HG03175 (cell line): ENCODE measurements at regions not wholly inside any gene's neighbourhood (a gene's known extent, or its start where the extent isn't known, plus 50 kb on each side); places are given as distances from the start of the nearest gene placed in this dataset.

Experiments used
- ATAC-seq: cut with Tn5 transposase; IDR thresholded peaks from one replicate; pipeline ENCODE4 v1.9.1; 2021; ENCODE audit warnings: mild to moderate bottlenecking, moderate library complexity; ENCODE audit not compliant: unreplicated experiment

- no peak for ATAC-seq
These were observed 315.6 kb upstream of the CDH9 start for GRCh38 chr5:27353970-27354369.

DNA sequence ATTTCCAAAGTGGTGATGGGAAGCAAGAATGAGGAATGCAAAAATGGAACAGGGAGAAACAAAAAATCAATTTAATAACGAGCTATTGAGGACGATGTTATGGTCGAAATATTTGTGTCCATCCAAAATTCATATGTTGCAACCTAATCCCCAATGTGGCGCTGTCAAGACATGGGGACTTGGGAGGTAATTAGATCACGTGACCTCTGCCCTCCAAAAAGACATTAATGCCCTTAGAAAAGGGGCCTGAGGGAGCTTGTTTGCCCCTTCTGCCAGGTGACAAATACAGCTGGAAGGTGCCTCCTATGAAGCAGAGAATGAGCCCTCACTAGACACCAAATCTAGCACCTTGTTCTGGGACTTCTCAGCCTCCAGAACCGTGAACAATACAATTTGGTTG is 315.2 kb upstream of the CDH9 start:
- no peak for ATAC-seq

GRCh38 chr5:27341342-27341741 is 303.0 kb upstream of the CDH9 start:
- ATAC-seq = no peak

- ATAC-seq = no peak
These were observed 298.4 kb upstream of the CDH9 start for GRCh38 chr5:27336817-27337216.

GRCh38 chr5:27328480-27328879 is 290.1 kb upstream of the CDH9 start:
- ATAC-seq = no peak

DNA sequence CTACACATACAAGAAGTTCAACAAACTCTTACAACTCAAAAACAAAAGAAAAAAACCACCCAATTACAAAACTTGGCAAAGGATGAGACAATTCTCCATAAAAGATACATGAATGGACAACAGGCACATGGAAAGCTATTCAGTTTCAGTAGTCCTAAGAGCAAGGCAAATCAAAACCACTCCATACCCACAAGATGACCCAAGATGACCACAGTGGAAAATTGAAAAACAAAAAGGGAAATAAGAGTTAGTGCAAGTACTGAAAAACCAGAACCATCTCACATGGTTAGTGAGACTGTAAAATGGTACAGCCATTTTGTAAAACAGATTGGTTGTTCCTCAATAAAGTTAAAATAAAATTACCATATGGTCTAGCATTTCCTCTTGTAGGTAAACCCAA is 287.1 kb upstream of the CDH9 start:
- no peak for ATAC-seq

- ATAC-seq = no peak
These were observed 280.3 kb upstream of the CDH9 start for GRCh38 chr5:27318701-27319100.

GRCh38 chr5:27316271-27316650 is 277.9 kb upstream of the CDH9 start:
- ATAC-seq = no peak

DNA sequence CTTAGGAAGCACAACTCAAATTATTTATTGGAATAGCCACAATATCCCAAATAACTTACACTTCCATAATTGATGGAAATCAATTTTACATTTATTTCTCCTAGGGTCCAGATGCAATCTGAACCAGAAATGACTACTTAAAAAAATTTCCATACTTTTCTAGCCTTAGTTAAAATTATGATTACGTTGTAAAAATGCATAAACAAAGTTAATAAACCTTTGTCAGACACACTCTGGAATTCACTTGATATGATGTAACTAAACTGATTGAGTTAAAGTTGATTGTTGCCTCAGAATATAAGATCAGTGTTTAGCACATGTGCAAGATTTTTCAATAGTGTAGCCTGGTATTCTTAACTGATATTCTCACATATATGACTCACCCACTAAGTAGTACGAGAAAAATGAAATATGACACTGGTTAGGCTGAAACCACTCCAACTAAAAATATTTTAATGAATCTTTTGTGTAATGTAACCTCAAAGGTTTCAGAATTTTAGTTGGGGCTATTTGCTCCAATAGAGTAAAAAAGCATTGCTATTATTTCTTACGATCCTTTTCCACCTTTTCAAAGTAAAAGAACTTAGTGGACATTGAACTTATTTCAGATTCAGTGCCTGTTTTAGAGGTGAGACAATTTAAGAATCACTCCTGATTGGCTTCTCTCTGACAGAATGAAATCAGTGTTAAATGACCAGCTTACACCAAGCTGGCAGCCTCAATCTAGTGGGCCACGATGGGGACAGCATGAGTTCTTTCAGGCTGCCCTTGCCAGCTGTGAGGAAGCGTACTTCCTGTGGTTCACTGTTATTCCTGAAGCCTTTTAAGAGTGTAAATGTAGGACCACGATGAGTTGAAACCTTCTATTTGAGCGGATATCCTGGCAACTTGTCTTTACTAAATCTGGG is 277.2 kb upstream of the CDH9 start:
- no peak for ATAC-seq

GRCh38 chr5:27313549-27313948 is 275.2 kb upstream of the CDH9 start:
- no peak for ATAC-seq

GRCh38 chr5:27312291-27312893 is 274.0 kb upstream of the CDH9 start:
- no peak for ATAC-seq

GRCh38 chr5:27311544-27311943 is 273.2 kb upstream of the CDH9 start:
- no peak for ATAC-seq

GRCh38 chr5:27308153-27308552 is 269.8 kb upstream of the CDH9 start:
- ATAC-seq = no peak

GRCh38 chr5:27290172-27290571 is 251.8 kb upstream of the CDH9 start:
- ATAC-seq = no peak

DNA sequence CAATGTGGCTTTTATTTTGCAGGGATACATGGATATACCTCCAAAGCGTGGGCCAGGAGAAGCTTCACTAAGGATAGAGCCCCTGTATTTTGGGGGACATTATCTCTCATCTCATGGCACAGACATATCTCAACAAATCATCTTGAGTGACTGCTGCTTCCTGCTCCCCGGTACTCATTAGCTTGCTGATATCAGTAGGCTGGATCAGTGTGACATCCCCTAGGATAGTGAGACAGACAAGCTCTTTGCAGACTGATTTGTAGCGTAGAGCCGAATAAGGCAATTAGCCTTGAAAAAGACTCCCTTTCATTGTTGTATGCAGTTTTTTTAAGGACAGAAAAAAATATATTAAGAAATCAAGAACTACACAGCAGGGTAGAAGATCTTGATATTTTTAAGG is 237.7 kb upstream of the CDH9 start:
- no peak for ATAC-seq

GRCh38 chr5:27275345-27275744 is 237.0 kb upstream of the CDH9 start:
- no peak for ATAC-seq

DNA sequence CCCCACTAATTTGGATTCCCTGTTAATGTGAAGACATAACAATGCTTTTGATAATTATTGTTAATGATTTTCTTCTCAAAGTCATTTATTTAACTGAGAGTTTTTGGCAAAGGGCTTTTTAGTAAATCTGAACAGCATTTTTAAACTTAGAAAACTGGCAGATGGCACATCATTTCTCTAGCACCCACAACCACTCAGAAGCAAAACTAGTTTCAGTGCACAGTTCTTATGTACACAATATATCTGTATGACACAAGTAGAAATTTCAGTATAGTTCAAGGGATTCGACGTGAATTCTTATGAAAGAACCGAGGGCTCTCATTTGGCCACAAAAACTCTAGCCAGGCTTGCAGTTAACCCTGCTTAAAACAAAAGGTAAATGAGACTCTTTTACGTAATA is 231.4 kb upstream of the CDH9 start:
- ATAC-seq = no peak

DNA sequence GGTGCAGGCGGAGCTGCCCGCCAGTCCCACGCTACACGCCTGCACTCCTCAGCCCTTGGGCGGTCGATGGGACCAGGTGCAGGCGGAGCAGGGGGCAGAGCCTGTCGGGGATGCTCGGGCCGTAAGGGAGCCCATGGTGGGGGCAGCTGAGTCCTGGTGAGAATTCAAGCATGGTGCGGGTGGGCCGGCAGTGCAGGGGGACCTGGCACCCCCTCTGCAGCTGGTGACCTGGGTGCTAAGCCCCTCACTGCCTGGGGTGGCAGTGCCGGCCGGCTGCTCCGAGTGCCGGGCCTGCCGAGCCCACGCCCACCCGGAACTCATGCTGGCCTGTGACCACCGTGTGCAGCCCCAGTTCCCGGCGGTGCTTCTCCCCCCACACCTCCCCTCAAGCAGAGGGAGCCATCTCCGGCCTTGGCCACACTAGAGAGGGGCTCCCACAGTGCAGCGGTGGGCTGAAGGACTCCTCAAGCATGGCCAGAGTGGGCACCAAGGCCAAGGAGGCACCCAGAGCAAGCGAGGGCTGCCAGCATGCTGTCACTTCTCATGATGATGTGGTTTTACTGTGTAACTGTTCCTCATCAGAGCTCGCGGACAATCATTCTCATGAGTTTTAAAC is 228.9 kb upstream of the CDH9 start:
- no peak for ATAC-seq

DNA sequence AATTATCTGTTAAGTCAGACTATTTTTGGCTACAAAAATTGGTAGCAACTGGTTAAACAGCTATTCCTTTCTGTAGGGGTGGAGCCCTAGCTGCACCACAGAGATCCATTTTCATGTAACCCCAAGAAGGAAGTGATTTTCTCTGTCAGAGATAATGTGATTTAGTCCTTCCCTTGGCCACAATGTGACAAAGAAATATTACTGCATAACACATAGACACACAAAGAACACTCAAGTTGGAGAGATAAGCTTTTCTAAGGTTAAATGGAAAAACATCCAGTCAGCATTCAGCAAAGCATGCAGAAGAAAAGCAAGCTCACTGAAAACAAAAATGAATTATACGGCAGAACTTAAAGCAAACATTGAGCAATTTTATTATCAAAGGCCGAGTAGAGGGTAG is 227.8 kb upstream of the CDH9 start:
- no peak for ATAC-seq

DNA sequence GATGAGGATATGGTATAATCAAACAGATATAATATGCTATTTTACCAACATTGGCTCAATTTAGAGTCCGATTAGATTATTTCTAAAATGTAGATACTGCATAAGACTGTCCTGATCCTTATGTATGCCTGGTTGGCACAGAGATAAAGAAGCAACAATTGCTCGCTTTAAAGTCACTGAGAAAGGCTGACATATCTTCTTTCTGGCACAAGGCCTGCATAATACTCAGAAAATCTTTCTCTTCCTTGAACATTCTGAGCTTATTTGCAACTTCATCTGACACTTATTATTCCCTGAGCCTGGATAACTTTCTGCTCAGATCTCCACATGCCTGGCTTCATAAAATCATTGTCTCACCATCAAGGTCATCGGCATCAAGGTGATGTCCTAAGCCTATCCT is 219.3 kb upstream of the CDH9 start:
- ATAC-seq = no peak

DNA sequence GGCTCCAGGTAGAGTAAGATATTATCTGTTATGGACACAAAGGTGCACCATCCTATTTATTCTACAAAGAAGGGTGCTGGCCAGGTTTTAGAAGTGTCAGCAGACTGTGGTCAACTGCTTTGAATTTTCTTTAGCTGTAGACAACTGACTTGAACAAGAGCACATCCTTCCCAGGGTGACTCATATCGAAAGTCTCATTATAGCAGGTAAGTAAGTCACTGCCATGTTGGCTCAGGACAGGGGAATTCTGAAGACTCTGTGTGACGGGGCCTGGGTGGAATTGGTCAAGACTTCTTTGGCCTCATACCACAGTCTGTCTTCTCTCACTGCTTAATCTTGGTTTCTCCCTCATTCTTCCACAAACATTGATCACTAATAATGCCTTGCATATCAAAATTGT is 214.5 kb upstream of the CDH9 start:
- ATAC-seq = no peak

- ATAC-seq = no peak
These were observed 203.9 kb upstream of the CDH9 start for GRCh38 chr5:27242258-27242626.
